LNCaP clone FGC (cell line): ENCODE measurements at regions not wholly inside any gene's neighbourhood (a gene's known extent, or its start where the extent isn't known, plus 50 kb on each side); places are given as distances from the start of the nearest gene placed in this dataset.

Experiments
- DNase-seq: peaks from one replicate; pipeline ENCODE4 v3.0.0-alpha.2; 2011; ENCODE audit warnings: low read depth
- H3K4me3 ChIP-seq: 2 replicates; pipeline ENCODE4 v1.5.1; 2011; ENCODE audit warnings: mild to moderate bottlenecking, low read depth, low read length, control low read depth
- TF ChIP-seq, protein P1 (sequence below): IDR thresholded peaks from 2 replicates; pipeline ENCODE4 v1.5.1; 2012; ENCODE audit warnings: mild to moderate bottlenecking; ENCODE audit not compliant: control insufficient read depth, insufficient read depth; ENCODE audit errors: extremely low read depth

DNA sequence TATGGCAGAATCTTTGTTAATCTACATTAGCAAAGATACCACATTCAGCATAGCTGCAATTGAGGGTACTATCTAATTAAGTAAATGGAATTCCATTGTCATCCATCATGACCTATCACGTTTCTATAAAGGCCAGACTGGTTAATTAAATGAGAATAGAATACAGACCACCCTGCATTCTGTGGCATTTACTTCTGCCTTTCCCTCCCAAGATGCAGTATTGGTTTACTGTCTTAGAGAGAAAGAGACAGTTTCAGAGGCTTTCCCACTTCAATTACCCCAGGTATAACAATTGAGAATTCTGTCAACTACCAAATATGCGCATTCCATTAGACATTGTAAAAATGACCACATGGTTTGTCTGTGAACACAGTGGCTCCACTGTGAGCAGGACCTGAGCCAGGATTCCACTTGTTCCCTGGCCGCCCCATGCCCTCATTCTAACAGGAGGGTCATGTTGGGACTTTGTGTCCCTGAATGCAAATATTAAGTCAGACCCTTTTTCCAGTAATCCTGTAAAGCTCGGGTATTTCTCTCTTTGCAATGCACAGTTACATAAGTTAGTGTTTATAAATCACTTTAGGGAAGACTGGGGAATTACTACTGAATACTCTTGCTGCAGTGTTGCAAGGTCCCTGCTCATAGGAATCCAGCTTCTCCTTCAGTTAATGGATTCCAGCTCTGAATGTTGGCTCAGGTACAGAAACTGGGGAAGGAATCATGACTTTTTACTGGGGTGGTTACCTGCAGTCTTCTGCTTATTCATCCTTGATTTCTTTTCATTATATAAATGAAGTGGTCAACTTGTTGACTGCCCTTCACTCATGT, 261.0 kb downstream of the PDGFC start:
- DNase-seq = no peak
- TF ChIP-seq, protein P1, sequence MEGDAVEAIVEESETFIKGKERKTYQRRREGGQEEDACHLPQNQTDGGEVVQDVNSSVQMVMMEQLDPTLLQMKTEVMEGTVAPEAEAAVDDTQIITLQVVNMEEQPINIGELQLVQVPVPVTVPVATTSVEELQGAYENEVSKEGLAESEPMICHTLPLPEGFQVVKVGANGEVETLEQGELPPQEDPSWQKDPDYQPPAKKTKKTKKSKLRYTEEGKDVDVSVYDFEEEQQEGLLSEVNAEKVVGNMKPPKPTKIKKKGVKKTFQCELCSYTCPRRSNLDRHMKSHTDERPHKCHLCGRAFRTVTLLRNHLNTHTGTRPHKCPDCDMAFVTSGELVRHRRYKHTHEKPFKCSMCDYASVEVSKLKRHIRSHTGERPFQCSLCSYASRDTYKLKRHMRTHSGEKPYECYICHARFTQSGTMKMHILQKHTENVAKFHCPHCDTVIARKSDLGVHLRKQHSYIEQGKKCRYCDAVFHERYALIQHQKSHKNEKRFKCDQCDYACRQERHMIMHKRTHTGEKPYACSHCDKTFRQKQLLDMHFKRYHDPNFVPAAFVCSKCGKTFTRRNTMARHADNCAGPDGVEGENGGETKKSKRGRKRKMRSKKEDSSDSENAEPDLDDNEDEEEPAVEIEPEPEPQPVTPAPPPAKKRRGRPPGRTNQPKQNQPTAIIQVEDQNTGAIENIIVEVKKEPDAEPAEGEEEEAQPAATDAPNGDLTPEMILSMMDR = no peak
- no peak overlapping the region for H3K4me3 ChIP-seq

DNA sequence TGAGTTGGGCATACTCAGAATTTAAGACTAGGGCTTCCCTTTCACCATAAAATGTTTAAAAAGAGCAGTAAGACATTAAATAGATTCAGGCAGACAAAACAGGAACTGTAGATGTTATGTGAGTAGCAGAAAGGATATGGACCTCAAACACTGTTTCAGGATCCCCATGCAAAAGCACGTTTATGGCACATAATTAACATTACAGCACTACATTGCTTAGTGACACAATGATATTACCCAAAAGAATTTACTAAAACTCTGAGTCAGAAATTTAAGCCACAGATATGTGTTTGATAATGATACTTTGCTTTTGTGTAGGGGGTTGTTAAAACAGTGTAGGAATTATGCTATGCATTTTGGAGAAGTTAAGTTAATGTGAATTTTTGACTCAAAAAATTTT, 266.3 kb downstream of the PDGFC start:
- DNase-seq = no peak
- H3K4me3 ChIP-seq = no peak overlapping the region
- TF ChIP-seq, protein P1 = no peak

DNA sequence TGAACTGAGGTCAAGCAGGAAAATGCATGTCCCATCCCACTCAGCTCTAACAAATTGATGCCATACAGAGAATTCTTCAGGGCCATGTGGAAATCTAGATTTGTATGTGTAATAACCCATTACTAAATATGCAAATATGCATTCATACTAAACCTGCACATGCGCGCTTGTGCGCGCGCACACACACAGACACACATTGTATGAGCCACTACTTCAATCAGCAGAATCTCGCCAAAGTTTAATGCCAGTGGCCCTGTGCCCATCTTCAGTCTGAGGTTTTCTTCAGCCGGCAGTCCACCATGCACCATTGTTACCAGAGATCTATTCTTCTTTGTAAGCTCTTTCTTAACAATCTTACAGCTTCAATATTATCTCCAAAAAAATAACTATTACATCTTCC, 276.4 kb downstream of the PDGFC start:
- DNase-seq = no peak
- no peak overlapping the region for H3K4me3 ChIP-seq
- TF ChIP-seq, protein P1 = no peak

DNA sequence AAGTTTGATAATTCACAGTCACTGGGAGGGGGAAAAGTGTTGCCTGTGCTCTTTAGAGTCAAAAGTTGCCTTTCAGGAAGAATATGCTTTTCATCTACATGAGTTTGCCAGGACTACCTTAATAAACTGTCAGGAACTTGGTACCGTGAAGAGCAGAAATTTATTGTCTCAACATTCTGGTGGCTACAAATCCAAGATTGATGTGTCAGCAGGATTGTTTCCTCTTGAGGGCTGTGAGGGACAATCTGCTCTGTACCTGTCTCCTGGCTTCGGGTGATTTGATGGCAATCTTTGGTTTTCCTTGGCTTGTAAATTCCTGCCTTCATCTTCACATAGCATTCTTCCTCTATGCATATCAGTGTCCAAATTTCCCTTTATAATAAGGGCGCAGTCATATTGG, 277.2 kb downstream of the PDGFC start:
- H3K4me3 ChIP-seq = no peak overlapping the region
- TF ChIP-seq, protein P1 = no peak
- DNase-seq = no peak

DNA sequence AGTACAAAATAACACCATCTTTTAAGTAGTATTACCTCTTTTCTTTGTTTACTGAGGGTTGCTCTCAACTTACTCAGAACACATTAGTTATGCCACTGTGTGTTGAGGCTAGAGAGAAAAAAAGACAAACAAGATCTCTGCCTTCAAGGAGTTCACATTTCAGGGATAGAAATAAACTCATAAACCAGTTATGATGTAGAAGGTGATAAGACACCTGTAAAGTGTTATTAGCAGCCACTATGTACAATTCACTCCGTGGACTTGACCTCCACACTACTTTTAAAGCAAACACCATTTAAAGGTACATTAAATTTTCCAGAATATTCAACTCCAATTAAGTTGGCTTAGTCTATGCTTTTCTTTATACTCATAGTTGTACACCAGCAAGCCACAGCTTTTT, 278.0 kb downstream of the PDGFC start:
- DNase-seq = no peak

DNA sequence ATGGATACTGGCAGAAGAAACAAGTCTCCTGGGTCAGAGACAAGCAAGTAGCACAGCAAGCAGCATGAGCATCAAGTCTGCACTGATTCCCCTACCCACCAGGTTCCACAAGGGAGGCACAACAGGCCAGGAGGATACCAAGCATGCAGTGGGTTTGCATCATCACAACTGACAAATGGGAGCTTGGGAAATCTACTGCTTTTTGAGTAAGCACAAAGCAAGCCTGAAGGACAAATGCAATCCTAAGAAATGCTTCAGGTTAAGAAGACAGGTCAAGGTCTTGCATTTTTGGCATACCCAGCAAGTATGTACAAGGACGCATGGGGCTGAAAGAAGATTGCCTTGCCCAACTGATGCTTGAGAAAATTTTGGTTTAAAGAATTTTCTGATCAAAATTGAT, 279.6 kb downstream of the PDGFC start:
- H3K4me3 ChIP-seq = no peak overlapping the region
- DNase-seq = no peak
- TF ChIP-seq, protein P1 = no peak

More for the DNA sequence above, 278.0 kb downstream of the PDGFC start:
- TF ChIP-seq, protein P1 = no peak
- no peak overlapping the region for H3K4me3 ChIP-seq

DNA sequence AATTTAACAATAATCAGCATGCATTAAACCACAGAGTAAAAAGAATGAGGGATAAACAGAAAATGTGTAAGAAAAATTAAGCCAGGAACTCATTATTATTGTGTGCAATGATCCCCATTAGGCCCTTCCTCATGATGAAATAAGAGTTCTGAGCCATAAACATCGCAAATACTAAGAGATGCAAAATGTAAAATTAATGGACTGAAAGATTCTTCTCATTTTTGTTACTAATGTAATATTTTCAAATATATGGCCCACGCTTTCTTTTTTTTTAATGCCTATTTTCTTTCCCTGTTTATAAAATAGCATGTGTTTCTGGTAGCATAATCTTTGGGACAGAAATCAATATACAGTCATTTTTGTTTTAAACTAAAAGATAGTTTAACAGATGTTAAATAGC, 281.0 kb downstream of the PDGFC start:
- H3K4me3 ChIP-seq = no peak overlapping the region
- no peak for DNase-seq
- TF ChIP-seq, protein P1 = no peak
